DND-41 (cell line): ENCODE measurements at regions not wholly inside any gene's neighbourhood (a gene's known extent, or its start where the extent isn't known, plus 50 kb on each side); places are given as distances from the start of the nearest gene placed in this dataset.

ENCODE experiments used
- EZH2 ChIP-seq: IDR thresholded peaks from 3 replicates; pipeline ENCODE4 v1.6.1; 2012; ENCODE audit warnings: borderline replicate concordance, low read depth, mild to moderate bottlenecking, moderate library complexity, low read length, inconsistent platforms; ENCODE audit not compliant: severe bottlenecking
- TF ChIP-seq, protein P1 (sequence below): IDR thresholded peaks from 2 replicates; pipeline ENCODE4 v1.5.1; 2012; ENCODE audit warnings: borderline replicate concordance, low read length, moderate library complexity, mild to moderate bottlenecking; ENCODE audit not compliant: poor library complexity, severe bottlenecking; ENCODE audit errors: extremely low read depth

GRCh38 chr14:105859717-105860614 is 333.6 kb downstream of the TMEM121 start:
- TF ChIP-seq EZH2: no peak
- TF ChIP-seq, protein P1, sequence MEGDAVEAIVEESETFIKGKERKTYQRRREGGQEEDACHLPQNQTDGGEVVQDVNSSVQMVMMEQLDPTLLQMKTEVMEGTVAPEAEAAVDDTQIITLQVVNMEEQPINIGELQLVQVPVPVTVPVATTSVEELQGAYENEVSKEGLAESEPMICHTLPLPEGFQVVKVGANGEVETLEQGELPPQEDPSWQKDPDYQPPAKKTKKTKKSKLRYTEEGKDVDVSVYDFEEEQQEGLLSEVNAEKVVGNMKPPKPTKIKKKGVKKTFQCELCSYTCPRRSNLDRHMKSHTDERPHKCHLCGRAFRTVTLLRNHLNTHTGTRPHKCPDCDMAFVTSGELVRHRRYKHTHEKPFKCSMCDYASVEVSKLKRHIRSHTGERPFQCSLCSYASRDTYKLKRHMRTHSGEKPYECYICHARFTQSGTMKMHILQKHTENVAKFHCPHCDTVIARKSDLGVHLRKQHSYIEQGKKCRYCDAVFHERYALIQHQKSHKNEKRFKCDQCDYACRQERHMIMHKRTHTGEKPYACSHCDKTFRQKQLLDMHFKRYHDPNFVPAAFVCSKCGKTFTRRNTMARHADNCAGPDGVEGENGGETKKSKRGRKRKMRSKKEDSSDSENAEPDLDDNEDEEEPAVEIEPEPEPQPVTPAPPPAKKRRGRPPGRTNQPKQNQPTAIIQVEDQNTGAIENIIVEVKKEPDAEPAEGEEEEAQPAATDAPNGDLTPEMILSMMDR: no peak
